IMR-90 (cell line): ENCODE measurements at regions not wholly inside any gene's neighbourhood (a gene's known extent, or its start where the extent isn't known, plus 50 kb on each side); places are given as distances from the start of the nearest gene placed in this dataset.

Experiments used
- ATAC-seq: fragments of 200-7000 bp; cut with Tn5 transposase; 2 replicates; pipeline ENCODE4 v1.9.1; 2020; ENCODE audit warnings: low read depth, mild to moderate bottlenecking, moderate library complexity
- BruUV-seq: library from RNA; stranded (reverse); fragments of 400-500 nt; replicated peaks from 2 replicates; lab custom pipeline; 2021; lab: Mats Ljungman, UMichigan
- CTCF ChIA-PET: fragments of 300-600 bp; formaldehyde crosslinking; extraction: SDS; loops from one replicate; lab custom pipeline; 2021; ENCODE audit warnings: antibody characterized with exemption; lab: Yijun Ruan, JAX
- POLR2A ChIA-PET: fragments of 300-600 bp; sonication (Branson Sonifier 250); formaldehyde crosslinking; loops from one replicate; lab custom pipeline; 2022; ENCODE audit warnings: antibody characterized with exemption; ENCODE audit not compliant: unreplicated experiment; lab: Charles Lee
- DNase-seq: peaks from one replicate; pipeline ENCODE4 v3.0.0; 2013
- H2AFZ ChIP-seq: replicated peaks from 2 replicates; pipeline ENCODE3; 2013; ENCODE audit warnings: low read length, mild to moderate bottlenecking; ENCODE audit not compliant: poor library complexity
- H2AK5ac ChIP-seq: 2 replicates; pipeline ENCODE4 v1.6.1; 2013; ENCODE audit warnings: low read depth, low read length, inconsistent platforms
- H2AK9ac ChIP-seq: replicated peaks from 2 replicates; pipeline ENCODE3; 2013; ENCODE audit warnings: mild to moderate bottlenecking, low read depth, low read length, moderate library complexity; ENCODE audit not compliant: poor library complexity
- H2BK120ac ChIP-seq: 2 replicates; pipeline ENCODE4 v1.6.1; 2013; ENCODE audit warnings: low read depth, low read length, inconsistent platforms
- H2BK15ac ChIP-seq: 3 replicates; pipeline ENCODE4 v1.6.1; 2013; ENCODE audit warnings: low read depth, low read length, inconsistent platforms
- H2BK20ac ChIP-seq: 2 replicates; pipeline ENCODE4 v1.6.1; 2013; ENCODE audit warnings: low read depth, mild to moderate bottlenecking, inconsistent platforms, low read length, moderate library complexity
- H2BK5ac ChIP-seq: 2 replicates; pipeline ENCODE4 v1.6.1; 2013; ENCODE audit warnings: mild to moderate bottlenecking, low read depth, low read length, inconsistent platforms; ENCODE audit not compliant: poor library complexity, severe bottlenecking
- H3K14ac ChIP-seq: replicated peaks from 2 replicates; pipeline ENCODE4 v1.6.1; 2013; ENCODE audit warnings: low read depth, low read length, inconsistent platforms
- H3K18ac ChIP-seq: 2 replicates; pipeline ENCODE4 v1.6.1; 2013; ENCODE audit warnings: low read depth, low read length, control low read depth
- H3K23ac ChIP-seq: 2 replicates; pipeline ENCODE4 v1.6.1; 2013; ENCODE audit warnings: low read depth, low read length, inconsistent platforms
- H3K27ac ChIP-seq: 2 replicates; pipeline ENCODE4 v1.5.1; 2013; ENCODE audit warnings: mild to moderate bottlenecking, control low read depth, low read length; ENCODE audit not compliant: insufficient read depth
- H3K27me3 ChIP-seq: 2 replicates; pipeline ENCODE4 v1.6.1; 2013; ENCODE audit warnings: low read length; ENCODE audit not compliant: control insufficient read depth, insufficient read depth
- H3K36me3 ChIP-seq: 2 replicates; pipeline ENCODE4 v1.6.1; 2013; ENCODE audit warnings: low read length, mixed read lengths; ENCODE audit not compliant: control insufficient read depth, insufficient read depth
- H3K4ac ChIP-seq: 2 replicates; pipeline ENCODE4 v1.6.1; 2013; ENCODE audit warnings: low read depth, low read length, inconsistent platforms
- H3K4me1 ChIP-seq: 2 replicates; pipeline ENCODE4 v1.6.1; 2013; ENCODE audit warnings: low read length, mixed read lengths; ENCODE audit not compliant: control insufficient read depth, insufficient read depth
- H3K4me2 ChIP-seq: 2 replicates; pipeline ENCODE4 v1.6.1; 2013; ENCODE audit warnings: low read depth, mild to moderate bottlenecking, control low read depth, low read length, moderate library complexity
- H3K4me3 ChIP-seq: 2 replicates; pipeline ENCODE4 v1.5.1; 2013; ENCODE audit warnings: low read depth, mild to moderate bottlenecking, control low read depth, low read length, moderate library complexity; ENCODE audit not compliant: insufficient read depth
- H3K56ac ChIP-seq: 2 replicates; pipeline ENCODE4 v1.6.1; 2013; ENCODE audit warnings: low read length, inconsistent platforms; ENCODE audit not compliant: insufficient read depth; ENCODE audit errors: extremely low read depth
- H3K79me1 ChIP-seq, 2 experiments: 2 replicates each; pipeline ENCODE4 v1.6.1; 2013; ENCODE audit warnings: low read length in 2 of 2, inconsistent platforms in 1 of 2, low read depth in 1 of 2
- H3K9ac ChIP-seq: 2 replicates; pipeline ENCODE4 v1.6.1; 2013; ENCODE audit warnings: low read depth, low read length, control low read depth
- H3K9me1 ChIP-seq: 2 replicates; pipeline ENCODE4 v1.6.1; 2013; ENCODE audit warnings: low read length, inconsistent platforms; ENCODE audit not compliant: insufficient read depth
- H3K9me3 ChIP-seq: 2 replicates; pipeline ENCODE4 v1.6.1; 2013; ENCODE audit warnings: low read length; ENCODE audit not compliant: control insufficient read depth, insufficient read depth
- H4K20me1 ChIP-seq: 2 replicates; pipeline ENCODE4 v1.6.1; 2013; ENCODE audit warnings: low read length, inconsistent platforms; ENCODE audit not compliant: insufficient read depth
- H4K5ac ChIP-seq: 2 replicates; pipeline ENCODE4 v1.6.1; 2013; ENCODE audit warnings: mild to moderate bottlenecking, low read depth, low read length, control low read depth
- H4K8ac ChIP-seq, 2 experiments: 2 replicates each; pipeline ENCODE4 v1.6.1; 2013; ENCODE audit warnings: low read depth in 2 of 2, low read length in 2 of 2, control low read depth in 1 of 2, inconsistent platforms in 1 of 2
- H4K91ac ChIP-seq: 2 replicates; pipeline ENCODE4 v1.6.1; 2013; ENCODE audit warnings: low read depth, low read length, inconsistent platforms; ENCODE audit not compliant: insufficient read depth
- CEBPB ChIP-seq: IDR thresholded peaks from 2 replicates; pipeline ENCODE4 v1.6.1; 2012; ENCODE audit warnings: low read depth, low read length, improper control_type of control experiment
- RAD21 ChIP-seq: IDR thresholded peaks from 2 replicates; pipeline ENCODE4 v1.6.1; 2012; ENCODE audit warnings: low read length, improper control_type of control experiment
- WGBS, 2 experiments: methylation state at CpG; one replicate each; pipeline versions ENCODE4 v1.1.5 to v1.1.7; 2013; ENCODE audit warnings: missing lambda C conversion rate in 2 of 2; ENCODE audit not compliant: insufficient read length in 1 of 2; ENCODE audit errors: extremely low coverage in 2 of 2; 5-methylcytosine and 5-hydroxymethylcytosine counted together
- dilution Hi-C: fragments of 300-500 bp; cut with HindIII; formaldehyde crosslinking; loops from one replicate; pipeline ENCODE4 v1.14.3; 2018; ENCODE audit warnings: low sequenced_read_pairs; ENCODE audit not compliant: unreplicated experiment
- in situ Hi-C: fragments of 300-500 bp; cut with MboI; formaldehyde crosslinking; loops from 3 replicates; pipeline ENCODE4 v1.14.3; 2019; ENCODE audit warnings: low sequenced_read_pairs, inconsistent platforms, mixed read lengths
- intact Hi-C: fragments of 100-400 bp; cut with micrococcal nuclease; formaldehyde crosslinking; loops from 2 replicates; pipeline ENCODE4 v1.10.0; 2022

- Histone ChIP-seq H3K4me3 (no peak overlapping the region), H3K9me1 (peaks cover 21% of the 10 kb centered on the region), H2BK15ac (peak overlapping the region; percentile 93), H3K4ac (peak overlapping the region; percentile 62), H3K9ac (no peak overlapping the region), H3K4me1 (peaks cover 27% of the 10 kb centered on the region), H3K18ac (peak overlapping the region; percentile 88), H3K27ac (peak overlapping the region; percentile 71; the same call in 1 of the 2 replicates), H3K27me3 (no peaks in the 10 kb centered on the region), H2AK9ac (no peak overlapping the region), H3K4me2 (no peak overlapping the region), H4K5ac (peak overlapping the region; percentile 86), H2AK5ac (peak overlapping the region; percentile 71), H4K8ac (peak overlapping the region; percentile 58 to 84; a peak in 3 of 4 replicates), H2AFZ (peak overlapping the region; percentile 27), H3K36me3 (no peaks in the 10 kb centered on the region), H2BK20ac (peak overlapping the region; percentile 86), H3K14ac (peak overlapping the region; percentile 61), H4K91ac (peak overlapping the region; percentile 93), H3K23ac (peak overlapping the region; percentile 41; the same call in 1 of the 2 replicates), H3K9me3 (no peaks in the 10 kb centered on the region), H4K20me1 (no peaks in the 10 kb centered on the region), H3K56ac (peak overlapping the region; percentile 8; the same call in 1 of the 2 replicates), H2BK5ac (peak overlapping the region; percentile 67), H2BK120ac (peak overlapping the region; percentile 94), H3K79me1 (peaks cover 0 to 9% of the 10 kb centered on the region in 2 experiments; a peak in 2 of 4 replicates)
- TF ChIP-seq RAD21 (no peak), CEBPB (peak; percentile 76)
- BruUV-seq, result no TSS peak
- intact Hi-C loops, result loop anchor here (5.0 kb wide), 1 partner anchor 33 kb away; no protein-coding TSS in a partner anchor
- CTCF ChIA-PET, result no interaction called here
- in situ Hi-C loops, result no loop called here
- dilution Hi-C loops, result no loop called here
- ATAC-seq, result peak; percentile 18
- 17% methylated on average over 2 of the region's 4 CpGs; no CpG with 5 or more reads in 1 of the 2 experiments for WGBS, 2 experiments
- peak; percentile 55 for DNase-seq
- POLR2A ChIA-PET, result no interaction called here
Observed at GRCh38 chr15:38879909-38880471, 315.4 kb upstream of the RASGRP1 start.
